ENCODE measurements at regions not wholly inside any gene's neighbourhood (a gene's known extent, or its start where the extent isn't known, plus 50 kb on each side); places are given as distances from the start of the nearest gene placed in this dataset.

- Mint-ChIP-seq H3K9me3 (ENCODE audit: unreplicated experiment) (peaks cover 3% of the 10 kb centered on the region), H3K4me3 (ENCODE audit: unreplicated experiment) (no peak overlapping the region), H3K4me1 (ENCODE audit: low read depth, unreplicated experiment) (peaks cover 8% of the 10 kb centered on the region), H3K27me3 (ENCODE audit: insufficient read depth, unreplicated experiment) (no peaks in the 10 kb centered on the region), H3K27ac (ENCODE audit: unreplicated experiment) (no peak overlapping the region), H3K36me3 (ENCODE audit: insufficient read depth, unreplicated experiment) (no peaks in the 10 kb centered on the region)
- Histone ChIP-seq H3K27me3 (replicated peaks; ENCODE audit: control insufficient read depth, insufficient read depth, low read length) (no peaks in the 10 kb centered on the region), H3K9me3 (no peaks in the 10 kb centered on the region), H3K4me1 (peaks cover 12% of the 10 kb centered on the region), H3K36me3 (ENCODE audit: control insufficient read depth, insufficient read depth, low read length) (no peaks in the 10 kb centered on the region), H3K4me3 (ENCODE audit: low read depth, low read length) (no peak overlapping the region)
- DNase-seq: no peak
- no TSS peak for BruUV-seq (replicated peaks)
- intact Hi-C loops (cut with micrococcal nuclease; ENCODE audit: unreplicated experiment): no loop called here
- TF ChIP-seq CTCF (IDR thresholded peaks at IDR 0.05; ENCODE audit: insufficient read depth in 1 of 2, low read depth in 1 of 2, low read length in 1 of 2, severe bottlenecking in 1 of 2, unreplicated experiment in 1 of 2): no peak
- CTCF ChIA-PET: no interaction called here
- POLR2A ChIA-PET: no interaction called here
These were observed 574.3 kb downstream of the LRRC70 start for GRCh38 chr5:63152871-63153270.

DNA sequence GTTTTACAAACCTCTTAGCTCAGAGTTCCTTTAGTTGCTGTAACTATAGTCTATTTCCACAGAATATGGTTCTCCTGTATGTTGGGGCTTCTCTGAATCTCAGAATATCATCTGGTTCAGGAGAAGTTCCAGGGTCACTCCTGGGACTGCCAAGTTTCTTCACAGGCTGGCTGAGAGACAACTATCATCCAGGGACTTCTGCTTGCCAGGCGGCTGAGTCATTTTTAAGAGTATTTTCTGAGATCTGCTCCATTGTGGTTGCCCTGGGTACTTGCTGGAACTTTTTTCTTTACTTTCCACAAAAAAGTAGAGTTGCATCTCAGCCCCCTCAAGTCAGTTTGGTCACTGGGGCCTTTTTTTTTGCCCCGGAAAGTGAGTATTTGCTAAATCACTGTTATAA is 566.5 kb downstream of the LRRC70 start:
- no peaks in the 10 kb centered on the region for H3K4me1 Mint-ChIP-seq (ENCODE audit: low read depth, unreplicated experiment)
- no peaks in the 10 kb centered on the region for H3K9me3 Mint-ChIP-seq (ENCODE audit: unreplicated experiment)
- Histone ChIP-seq H3K9me3 (no peaks in the 10 kb centered on the region), H3K27me3 (replicated peaks; ENCODE audit: control insufficient read depth, insufficient read depth, low read length) (no peaks in the 10 kb centered on the region), H3K4me1 (no peaks in the 10 kb centered on the region), H3K36me3 (ENCODE audit: control insufficient read depth, insufficient read depth, low read length) (no peaks in the 10 kb centered on the region), H3K4me3 (ENCODE audit: low read depth, low read length) (no peak overlapping the region)
- CTCF ChIA-PET: no interaction called here
- no TSS peak for BruUV-seq (replicated peaks)
- H3K27me3 Mint-ChIP-seq (ENCODE audit: insufficient read depth, unreplicated experiment): no peaks in the 10 kb centered on the region
- POLR2A ChIA-PET: no interaction called here
- no peak for DNase-seq
- no peak overlapping the region for H3K4me3 Mint-ChIP-seq (ENCODE audit: unreplicated experiment)
- H3K36me3 Mint-ChIP-seq (ENCODE audit: insufficient read depth, unreplicated experiment): no peaks in the 10 kb centered on the region
- H3K27ac Mint-ChIP-seq (ENCODE audit: unreplicated experiment): no peak overlapping the region
- no peak for TF ChIP-seq CTCF (IDR thresholded peaks at IDR 0.05; ENCODE audit: insufficient read depth in 1 of 2, low read depth in 1 of 2, low read length in 1 of 2, severe bottlenecking in 1 of 2, unreplicated experiment in 1 of 2)
- intact Hi-C loops (cut with micrococcal nuclease; ENCODE audit: unreplicated experiment): no loop called here

DNA sequence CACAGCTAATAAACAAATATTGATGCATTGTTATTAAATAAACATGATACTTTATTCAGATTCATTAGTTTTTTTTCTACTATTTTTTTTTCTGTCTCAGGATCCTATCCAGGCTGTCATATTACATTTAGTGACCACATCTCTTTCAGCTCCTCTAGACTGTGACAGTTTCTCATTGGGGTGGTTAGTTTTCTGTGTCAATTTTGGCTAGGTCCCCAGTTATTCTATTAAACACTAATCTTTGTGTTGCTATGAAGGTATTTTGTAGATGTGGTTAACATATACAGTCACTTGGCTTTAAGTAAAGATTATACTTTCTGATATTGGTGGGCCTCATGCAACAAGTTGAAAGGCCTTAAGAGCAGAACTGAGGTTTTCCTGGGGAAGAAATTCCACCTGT is 563.0 kb downstream of the LRRC70 start:
- no peak for DNase-seq
- no peaks in the 10 kb centered on the region for H3K4me1 ChIP-seq
- CTCF ChIA-PET: no interaction called here
- intact Hi-C loops (cut with micrococcal nuclease; ENCODE audit: unreplicated experiment): no loop called here
- H3K36me3 Mint-ChIP-seq (ENCODE audit: insufficient read depth, unreplicated experiment): no peaks in the 10 kb centered on the region
- H3K27ac Mint-ChIP-seq (ENCODE audit: unreplicated experiment): no peak overlapping the region
- H3K27me3 ChIP-seq (replicated peaks; ENCODE audit: control insufficient read depth, insufficient read depth, low read length): no peaks in the 10 kb centered on the region
- H3K9me3 ChIP-seq: no peaks in the 10 kb centered on the region
- POLR2A ChIA-PET: no interaction called here
- BruUV-seq (replicated peaks): no TSS peak
- H3K4me3 ChIP-seq (ENCODE audit: low read depth, low read length): no peak overlapping the region
- no peak for TF ChIP-seq CTCF (IDR thresholded peaks at IDR 0.05; ENCODE audit: insufficient read depth in 1 of 2, low read depth in 1 of 2, low read length in 1 of 2, severe bottlenecking in 1 of 2, unreplicated experiment in 1 of 2)
- no peaks in the 10 kb centered on the region for H3K36me3 ChIP-seq (ENCODE audit: control insufficient read depth, insufficient read depth, low read length)
- no peaks in the 10 kb centered on the region for H3K27me3 Mint-ChIP-seq (ENCODE audit: insufficient read depth, unreplicated experiment)
- H3K4me3 Mint-ChIP-seq (ENCODE audit: unreplicated experiment): no peak overlapping the region
- no peaks in the 10 kb centered on the region for H3K9me3 Mint-ChIP-seq (ENCODE audit: unreplicated experiment)
- H3K4me1 Mint-ChIP-seq (ENCODE audit: low read depth, unreplicated experiment): no peaks in the 10 kb centered on the region
